ENCODE measurements at regions not wholly inside any gene's neighbourhood (a gene's known extent, or its start where the extent isn't known, plus 50 kb on each side); places are given as distances from the start of the nearest gene placed in this dataset.
"Not testable (repeated sequence)": the region's sequence is repeated elsewhere in the genome, so short reads cannot be mapped to it uniquely, and the experiment has no call there.

- no peak for FAIRE-seq
These were observed 415.2 kb upstream of the NR3C2 start for GRCh38 chr4:148857239-148857972.

GRCh38 chr4:148854203-148854602, 412.0 kb upstream of the NR3C2 start:
- FAIRE-seq = no peak

DNA sequence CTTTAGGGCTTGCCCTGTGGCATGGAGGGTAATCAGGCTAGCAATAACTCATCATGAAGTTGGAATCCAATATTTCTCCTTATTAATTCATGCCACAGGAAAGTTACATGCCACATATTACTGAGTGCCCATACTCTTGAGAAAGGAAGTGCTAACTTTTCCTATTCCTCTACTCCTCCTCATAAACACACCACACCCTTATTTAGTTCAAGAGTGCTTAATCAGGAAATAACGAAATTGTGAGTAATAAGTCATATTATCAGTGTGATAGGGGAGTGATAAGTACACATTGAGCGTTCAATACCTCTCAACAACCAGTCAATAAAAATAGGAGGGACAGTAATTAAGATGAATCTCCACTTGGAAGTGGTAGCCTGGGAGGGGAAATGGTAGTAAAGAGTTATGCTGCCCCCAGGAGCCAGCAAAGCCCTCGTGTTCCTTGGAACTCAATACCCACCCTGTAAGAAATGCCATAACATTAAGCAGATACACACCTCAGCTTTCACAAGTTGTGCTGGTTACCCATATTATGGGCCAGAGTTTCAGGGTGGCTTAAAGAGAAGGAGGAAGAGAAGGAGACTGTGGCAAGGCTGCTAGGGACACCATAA, 410.0 kb upstream of the NR3C2 start:
- FAIRE-seq = no peak

- FAIRE-seq = no peak
These were observed 408.2 kb upstream of the NR3C2 start for GRCh38 chr4:148850257-148850995.

- no peak for FAIRE-seq
These were observed 407.4 kb upstream of the NR3C2 start for GRCh38 chr4:148849581-148849980.

DNA sequence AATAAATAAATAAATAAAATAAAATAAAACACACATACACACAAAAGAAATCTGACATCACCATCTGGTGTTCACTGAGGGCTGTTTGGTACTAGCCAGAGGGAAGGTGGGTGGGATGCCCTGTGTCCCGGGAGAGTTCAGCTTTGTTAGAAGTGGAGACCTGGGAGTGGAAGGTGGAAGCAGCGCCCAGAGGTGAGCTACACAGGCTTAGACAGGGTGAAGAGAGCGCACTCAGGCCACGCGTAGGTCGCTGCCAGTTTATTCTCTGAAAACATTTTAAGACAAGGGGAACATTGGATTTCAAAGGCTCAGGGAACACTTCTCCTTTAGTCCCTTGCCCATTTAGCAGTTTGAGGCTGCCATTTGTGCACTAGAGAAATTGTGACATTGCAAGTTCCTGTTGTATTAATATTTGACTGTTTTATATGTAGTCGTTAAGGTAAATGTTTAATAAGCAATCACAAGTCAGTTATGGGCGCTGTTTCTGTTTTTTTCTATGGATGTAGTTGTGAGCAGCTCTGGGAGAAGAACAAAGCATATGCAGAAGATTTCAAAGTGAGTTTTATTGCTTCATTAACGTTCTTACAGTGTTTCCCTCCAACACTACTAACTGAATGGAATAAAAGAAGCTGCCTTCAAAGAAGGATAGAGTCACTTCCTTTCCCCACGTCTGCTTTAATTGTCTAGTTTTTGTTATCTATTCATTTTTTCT, 405.5 kb upstream of the NR3C2 start:
- no peak for FAIRE-seq

GRCh38 chr4:148845609-148846008, 403.4 kb upstream of the NR3C2 start:
- FAIRE-seq = no peak

- FAIRE-seq = no peak
These were observed 401.4 kb upstream of the NR3C2 start for GRCh38 chr4:148843625-148844024.

DNA sequence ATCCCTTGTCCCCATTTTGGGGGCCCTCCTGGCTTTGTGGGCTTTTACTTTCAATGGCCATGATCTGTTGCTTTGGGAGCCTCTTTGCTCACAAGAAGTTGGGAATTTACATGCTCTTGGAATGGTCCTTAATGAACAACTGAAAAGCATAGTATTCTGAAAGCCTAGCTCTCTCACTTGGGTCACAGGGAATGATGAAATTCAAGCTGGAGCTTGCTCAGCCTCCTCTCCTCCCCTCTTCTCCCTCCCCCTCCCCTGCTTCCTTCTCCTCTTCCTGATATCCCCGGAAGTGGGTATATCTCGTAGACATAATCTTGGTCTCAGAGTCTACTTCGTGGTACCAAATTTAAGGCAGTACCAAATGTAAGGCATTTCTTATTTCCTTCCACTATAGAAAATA, 400.6 kb upstream of the NR3C2 start:
- FAIRE-seq = no peak

DNA sequence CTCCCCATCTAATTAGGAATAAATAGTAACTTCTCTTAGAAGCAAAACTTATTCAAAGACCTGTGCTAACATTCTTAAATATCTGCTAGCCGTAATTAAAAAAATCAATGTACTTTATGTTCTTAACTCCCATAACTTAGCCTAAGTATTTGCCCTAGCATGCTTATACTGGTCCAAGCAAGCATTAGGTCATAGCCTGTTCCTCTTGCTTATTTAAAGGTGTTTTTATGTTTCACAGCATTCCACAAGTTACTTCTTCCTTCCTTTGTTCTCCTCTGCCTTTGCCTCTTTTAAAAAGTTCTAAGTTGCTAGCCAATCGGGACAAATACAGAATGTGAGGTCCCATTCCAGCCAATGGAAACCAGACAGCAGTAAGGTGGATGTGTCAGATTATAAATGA, 395.4 kb upstream of the NR3C2 start:
- FAIRE-seq = not testable (repeated sequence)

GRCh38 chr4:148834804-148835631, 392.8 kb upstream of the NR3C2 start:
- no peak for FAIRE-seq

DNA sequence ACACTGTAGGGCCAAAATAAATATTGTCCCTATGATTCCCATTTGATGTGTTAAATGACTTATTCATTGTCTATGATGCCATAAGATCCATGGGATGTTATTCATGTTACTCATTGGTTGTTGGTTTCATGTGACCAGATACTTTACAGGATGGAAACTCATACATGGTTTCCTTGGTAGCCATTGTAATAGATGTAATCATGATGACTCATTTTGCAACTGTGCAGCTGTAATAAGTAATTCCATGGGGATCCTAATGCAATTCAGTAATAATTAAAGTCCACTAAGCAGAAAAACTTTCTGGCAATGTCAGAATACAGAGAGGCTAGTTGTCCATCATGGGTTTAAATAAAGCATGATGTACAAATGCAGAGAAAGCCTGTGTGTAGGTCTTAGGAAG, 389.7 kb upstream of the NR3C2 start:
- FAIRE-seq = no peak

- FAIRE-seq = no peak
These were observed 386.1 kb upstream of the NR3C2 start for GRCh38 chr4:148828291-148828690.

- no peak for FAIRE-seq
These were observed 385.6 kb upstream of the NR3C2 start for GRCh38 chr4:148827781-148828180.

DNA sequence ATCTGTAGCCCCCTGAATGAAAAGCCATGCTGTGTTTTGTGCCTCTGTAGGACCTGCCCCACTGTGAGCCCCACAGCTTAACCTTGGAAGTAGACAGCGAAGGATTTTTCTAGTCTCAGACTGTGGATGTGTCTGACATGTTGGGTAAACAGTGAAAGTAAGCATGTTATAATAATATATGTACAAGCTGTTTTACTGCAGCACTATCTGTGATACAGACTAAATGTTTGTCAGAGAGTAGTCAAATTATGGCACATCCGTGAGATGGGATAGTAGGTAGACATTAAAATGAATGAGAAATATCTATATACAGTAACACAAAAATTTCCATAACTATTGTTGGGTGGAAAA, 381.2 kb upstream of the NR3C2 start:
- FAIRE-seq = no peak

DNA sequence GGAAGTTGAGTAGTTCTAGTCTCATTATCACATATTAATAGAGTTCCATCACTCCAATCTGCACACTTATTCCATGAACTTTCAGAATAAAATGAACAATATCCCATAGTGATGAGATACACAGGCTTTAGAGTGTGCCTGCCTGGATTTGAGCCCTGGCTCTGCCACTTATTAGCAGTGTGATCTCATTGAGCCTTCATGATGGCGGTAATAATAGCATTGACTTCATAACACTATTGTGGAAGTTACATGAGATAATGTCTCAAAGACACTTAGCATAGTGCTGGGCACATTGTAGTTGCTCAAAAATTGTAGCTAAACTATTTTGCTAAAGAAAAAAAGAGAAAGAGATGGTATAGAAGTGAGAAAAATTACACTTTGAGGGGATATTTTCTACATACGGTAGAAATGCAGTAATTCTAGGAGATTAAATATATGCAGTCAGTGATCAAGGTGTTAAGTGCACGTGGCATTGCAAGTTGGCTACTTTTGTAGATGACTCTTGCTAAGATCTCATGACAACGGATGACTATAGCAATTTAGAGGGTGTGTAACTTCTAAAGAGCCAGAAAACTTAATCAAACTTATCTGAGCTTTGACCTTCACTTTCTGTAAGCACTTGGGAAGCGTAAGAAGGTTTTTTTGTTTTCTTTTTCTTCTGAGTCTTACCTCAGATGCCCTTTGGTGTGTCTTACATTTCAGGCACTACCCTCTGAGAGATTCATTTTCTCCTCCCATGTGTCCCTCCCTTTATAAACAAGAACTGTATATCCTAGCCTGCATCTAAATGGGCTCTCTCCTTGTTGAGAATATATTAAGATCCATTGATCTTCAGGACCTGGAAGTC, 380.6 kb upstream of the NR3C2 start:
- no peak for FAIRE-seq

GRCh38 chr4:148814030-148814429, 371.8 kb upstream of the NR3C2 start:
- no peak for FAIRE-seq

GRCh38 chr4:148813289-148813688, 371.1 kb upstream of the NR3C2 start:
- FAIRE-seq = no peak

DNA sequence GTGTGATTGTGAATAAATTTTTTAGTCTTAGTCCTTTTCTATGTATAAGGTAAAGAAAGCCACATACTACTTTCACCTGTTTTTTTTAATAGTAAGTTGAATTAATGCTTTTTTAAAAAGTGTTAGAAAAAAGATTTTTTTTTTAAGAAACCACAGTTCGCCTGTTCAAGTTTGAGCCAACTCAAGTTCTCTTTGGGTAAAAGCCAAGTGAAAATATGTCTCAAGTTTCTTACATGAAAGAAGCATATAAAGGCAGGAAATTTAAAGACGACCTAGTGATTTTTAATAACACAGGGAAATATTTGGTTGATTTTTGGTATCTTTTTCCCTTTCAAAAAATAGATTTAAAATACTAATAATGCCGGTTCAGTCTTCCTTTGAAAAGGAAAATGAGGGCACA, 369.9 kb upstream of the NR3C2 start:
- no peak for FAIRE-seq

DNA sequence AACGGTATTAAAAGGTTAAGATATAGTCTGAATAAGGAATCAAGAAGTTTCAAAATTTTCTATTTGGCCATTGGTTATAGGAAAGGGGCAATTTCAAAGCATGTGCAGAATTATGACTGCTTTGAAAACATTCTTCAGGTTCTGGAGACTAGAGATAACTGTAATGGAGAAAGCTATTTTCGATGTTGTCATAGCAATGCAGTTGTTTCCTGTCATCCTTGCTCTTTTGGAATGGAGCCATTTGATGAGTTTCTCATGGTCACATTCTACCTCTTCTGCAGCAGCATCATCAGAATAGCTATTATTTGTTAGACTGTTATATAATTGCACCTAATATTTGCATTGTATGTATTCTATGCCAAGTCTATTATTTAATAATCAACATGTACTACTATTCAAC, 368.2 kb upstream of the NR3C2 start:
- no peak for FAIRE-seq

- FAIRE-seq = no peak
These were observed 366.2 kb upstream of the NR3C2 start for GRCh38 chr4:148808416-148808815.

DNA sequence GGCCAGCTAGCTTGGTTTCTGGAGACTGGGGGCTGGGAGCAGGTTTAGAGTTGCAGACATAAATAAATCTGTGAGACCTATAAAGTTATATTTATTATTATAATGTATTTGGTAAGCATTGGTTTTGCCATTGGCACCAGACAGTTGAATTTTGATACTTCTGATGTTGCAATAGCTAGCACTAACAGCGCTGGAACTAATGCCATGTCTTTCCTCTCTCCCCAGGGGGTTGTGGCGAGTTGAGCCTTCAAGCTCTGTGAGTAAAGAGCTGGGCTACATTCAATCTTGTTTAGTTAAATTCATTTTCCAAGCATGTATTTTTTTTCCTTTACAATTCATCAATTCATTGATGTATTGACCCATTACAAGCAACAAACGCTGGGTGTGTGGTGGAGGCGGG, 358.7 kb upstream of the NR3C2 start:
- no peak for FAIRE-seq

Measured in A204.1 (cell line).